IMR-90 (cell line): ENCODE measurements at regions not wholly inside any gene's neighbourhood (a gene's known extent, or its start where the extent isn't known, plus 50 kb on each side); places are given as distances from the start of the nearest gene placed in this dataset.
"Not testable (repeated sequence)": the region's sequence is repeated elsewhere in the genome, so short reads cannot be mapped to it uniquely, and the experiment has no call there.

Experiments used
- ATAC-seq: fragments of 200-7000 bp; cut with Tn5 transposase; 2 replicates; pipeline ENCODE4 v1.9.1; 2020; ENCODE audit warnings: low read depth, mild to moderate bottlenecking, moderate library complexity
- BruUV-seq: library from RNA; stranded (reverse); fragments of 400-500 nt; replicated peaks from 2 replicates; lab custom pipeline; 2021; lab: Mats Ljungman, UMichigan
- CTCF ChIA-PET: fragments of 300-600 bp; formaldehyde crosslinking; extraction: SDS; loops from one replicate; lab custom pipeline; 2021; ENCODE audit warnings: antibody characterized with exemption; lab: Yijun Ruan, JAX
- POLR2A ChIA-PET: fragments of 300-600 bp; sonication (Branson Sonifier 250); formaldehyde crosslinking; loops from one replicate; lab custom pipeline; 2022; ENCODE audit warnings: antibody characterized with exemption; ENCODE audit not compliant: unreplicated experiment; lab: Charles Lee
- DNase-seq: peaks from one replicate; pipeline ENCODE4 v3.0.0; 2013
- H2AFZ ChIP-seq: replicated peaks from 2 replicates; pipeline ENCODE3; 2013; ENCODE audit warnings: low read length, mild to moderate bottlenecking; ENCODE audit not compliant: poor library complexity
- H2AK5ac ChIP-seq: 2 replicates; pipeline ENCODE4 v1.6.1; 2013; ENCODE audit warnings: low read depth, low read length, inconsistent platforms
- H2AK9ac ChIP-seq: replicated peaks from 2 replicates; pipeline ENCODE3; 2013; ENCODE audit warnings: mild to moderate bottlenecking, low read depth, low read length, moderate library complexity; ENCODE audit not compliant: poor library complexity
- H2BK120ac ChIP-seq: 2 replicates; pipeline ENCODE4 v1.6.1; 2013; ENCODE audit warnings: low read depth, low read length, inconsistent platforms
- H2BK15ac ChIP-seq: 3 replicates; pipeline ENCODE4 v1.6.1; 2013; ENCODE audit warnings: low read depth, low read length, inconsistent platforms
- H2BK20ac ChIP-seq: 2 replicates; pipeline ENCODE4 v1.6.1; 2013; ENCODE audit warnings: low read depth, mild to moderate bottlenecking, inconsistent platforms, low read length, moderate library complexity
- H2BK5ac ChIP-seq: 2 replicates; pipeline ENCODE4 v1.6.1; 2013; ENCODE audit warnings: mild to moderate bottlenecking, low read depth, low read length, inconsistent platforms; ENCODE audit not compliant: poor library complexity, severe bottlenecking
- H3K14ac ChIP-seq: replicated peaks from 2 replicates; pipeline ENCODE4 v1.6.1; 2013; ENCODE audit warnings: low read depth, low read length, inconsistent platforms
- H3K18ac ChIP-seq: 2 replicates; pipeline ENCODE4 v1.6.1; 2013; ENCODE audit warnings: low read depth, low read length, control low read depth
- H3K23ac ChIP-seq: 2 replicates; pipeline ENCODE4 v1.6.1; 2013; ENCODE audit warnings: low read depth, low read length, inconsistent platforms
- H3K27ac ChIP-seq: 2 replicates; pipeline ENCODE4 v1.5.1; 2013; ENCODE audit warnings: mild to moderate bottlenecking, control low read depth, low read length; ENCODE audit not compliant: insufficient read depth
- H3K27me3 ChIP-seq: 2 replicates; pipeline ENCODE4 v1.6.1; 2013; ENCODE audit warnings: low read length; ENCODE audit not compliant: control insufficient read depth, insufficient read depth
- H3K36me3 ChIP-seq: 2 replicates; pipeline ENCODE4 v1.6.1; 2013; ENCODE audit warnings: low read length, mixed read lengths; ENCODE audit not compliant: control insufficient read depth, insufficient read depth
- H3K4ac ChIP-seq: 2 replicates; pipeline ENCODE4 v1.6.1; 2013; ENCODE audit warnings: low read depth, low read length, inconsistent platforms
- H3K4me1 ChIP-seq: 2 replicates; pipeline ENCODE4 v1.6.1; 2013; ENCODE audit warnings: low read length, mixed read lengths; ENCODE audit not compliant: control insufficient read depth, insufficient read depth
- H3K4me2 ChIP-seq: 2 replicates; pipeline ENCODE4 v1.6.1; 2013; ENCODE audit warnings: low read depth, mild to moderate bottlenecking, control low read depth, low read length, moderate library complexity
- H3K4me3 ChIP-seq: 2 replicates; pipeline ENCODE4 v1.5.1; 2013; ENCODE audit warnings: low read depth, mild to moderate bottlenecking, control low read depth, low read length, moderate library complexity; ENCODE audit not compliant: insufficient read depth
- H3K56ac ChIP-seq: 2 replicates; pipeline ENCODE4 v1.6.1; 2013; ENCODE audit warnings: low read length, inconsistent platforms; ENCODE audit not compliant: insufficient read depth; ENCODE audit errors: extremely low read depth
- H3K79me1 ChIP-seq, 2 experiments: 2 replicates each; pipeline ENCODE4 v1.6.1; 2013; ENCODE audit warnings: low read length in 2 of 2, inconsistent platforms in 1 of 2, low read depth in 1 of 2
- H3K9ac ChIP-seq: 2 replicates; pipeline ENCODE4 v1.6.1; 2013; ENCODE audit warnings: low read depth, low read length, control low read depth
- H3K9me1 ChIP-seq: 2 replicates; pipeline ENCODE4 v1.6.1; 2013; ENCODE audit warnings: low read length, inconsistent platforms; ENCODE audit not compliant: insufficient read depth
- H3K9me3 ChIP-seq: 2 replicates; pipeline ENCODE4 v1.6.1; 2013; ENCODE audit warnings: low read length; ENCODE audit not compliant: control insufficient read depth, insufficient read depth
- H4K20me1 ChIP-seq: 2 replicates; pipeline ENCODE4 v1.6.1; 2013; ENCODE audit warnings: low read length, inconsistent platforms; ENCODE audit not compliant: insufficient read depth
- H4K5ac ChIP-seq: 2 replicates; pipeline ENCODE4 v1.6.1; 2013; ENCODE audit warnings: mild to moderate bottlenecking, low read depth, low read length, control low read depth
- H4K8ac ChIP-seq, 2 experiments: 2 replicates each; pipeline ENCODE4 v1.6.1; 2013; ENCODE audit warnings: low read depth in 2 of 2, low read length in 2 of 2, control low read depth in 1 of 2, inconsistent platforms in 1 of 2
- H4K91ac ChIP-seq: 2 replicates; pipeline ENCODE4 v1.6.1; 2013; ENCODE audit warnings: low read depth, low read length, inconsistent platforms; ENCODE audit not compliant: insufficient read depth
- WGBS, 2 experiments: methylation state at CpG; one replicate each; pipeline versions ENCODE4 v1.1.5 to v1.1.7; 2013; ENCODE audit warnings: missing lambda C conversion rate in 2 of 2; ENCODE audit not compliant: insufficient read length in 1 of 2; ENCODE audit errors: extremely low coverage in 2 of 2; 5-methylcytosine and 5-hydroxymethylcytosine counted together
- dilution Hi-C: fragments of 300-500 bp; cut with HindIII; formaldehyde crosslinking; loops from one replicate; pipeline ENCODE4 v1.14.3; 2018; ENCODE audit warnings: low sequenced_read_pairs; ENCODE audit not compliant: unreplicated experiment
- in situ Hi-C: fragments of 300-500 bp; cut with MboI; formaldehyde crosslinking; loops from 3 replicates; pipeline ENCODE4 v1.14.3; 2019; ENCODE audit warnings: low sequenced_read_pairs, inconsistent platforms, mixed read lengths
- intact Hi-C: fragments of 100-400 bp; cut with micrococcal nuclease; formaldehyde crosslinking; loops from 2 replicates; pipeline ENCODE4 v1.10.0; 2022

- H4K8ac ChIP-seq, H3K27me3 ChIP-seq, H2AFZ ChIP-seq, intact Hi-C loops, H4K91ac ChIP-seq, H2AK5ac ChIP-seq, H3K14ac ChIP-seq, H3K36me3 ChIP-seq, H3K4me2 ChIP-seq, H2BK15ac ChIP-seq, H2BK120ac ChIP-seq, H4K5ac ChIP-seq, H3K23ac ChIP-seq, H3K4ac ChIP-seq, BruUV-seq, H3K9ac ChIP-seq, CTCF ChIA-PET, POLR2A ChIA-PET, H3K79me1 ChIP-seq, H3K9me1 ChIP-seq, H2BK20ac ChIP-seq, H3K56ac ChIP-seq, H3K27ac ChIP-seq, H3K4me1 ChIP-seq, dilution Hi-C loops, H3K18ac ChIP-seq, H2AK9ac ChIP-seq, H4K20me1 ChIP-seq, DNase-seq, H2BK5ac ChIP-seq, H3K4me3 ChIP-seq, H3K9me3 ChIP-seq: not testable (repeated sequence)
- no CpG with 5 or more reads among the region's 45 CpGs for WGBS, 2 experiments
- ATAC-seq, result peak; percentile 53
- in situ Hi-C loops, result loop anchor here (25.0 kb wide), 1 partner anchor 289 kb away; no protein-coding TSS in a partner anchor
Measured at GRCh38 chr20:25798174-25798993, 101.7 kb upstream of the ZNF337 start.

- H2BK120ac ChIP-seq, H2AK9ac ChIP-seq, H2AK5ac ChIP-seq, H3K27me3 ChIP-seq, ATAC-seq, H4K91ac ChIP-seq, H2BK20ac ChIP-seq, H4K8ac ChIP-seq, H3K18ac ChIP-seq, H4K5ac ChIP-seq, H2BK15ac ChIP-seq, H3K14ac ChIP-seq, H3K4me1 ChIP-seq, H3K4me3 ChIP-seq, H3K56ac ChIP-seq, BruUV-seq, H3K9me3 ChIP-seq, dilution Hi-C loops, H3K9ac ChIP-seq, intact Hi-C loops, H2AFZ ChIP-seq, H3K79me1 ChIP-seq, H3K9me1 ChIP-seq, H3K36me3 ChIP-seq, H2BK5ac ChIP-seq, H3K4ac ChIP-seq, H3K23ac ChIP-seq, H4K20me1 ChIP-seq, H3K4me2 ChIP-seq, POLR2A ChIA-PET, DNase-seq, H3K27ac ChIP-seq, CTCF ChIA-PET: not testable (repeated sequence)
- in situ Hi-C loops, result loop anchor here (25.0 kb wide), 1 partner anchor 290 kb away; no protein-coding TSS in a partner anchor
- WGBS, 2 experiments, result no CpG with 5 or more reads among the region's 10 CpGs
Measured at GRCh38 chr20:25797062-25797461, 100.4 kb upstream of the ZNF337 start.
